PFSK-1 (cell line): ENCODE measurements at regions not wholly inside any gene's neighbourhood (a gene's known extent, or its start where the extent isn't known, plus 50 kb on each side); places are given as distances from the start of the nearest gene placed in this dataset.

Experiments used
- FOXP2 ChIP-seq: optimal IDR thresholded peaks from 2 replicates; pipeline ENCODE3; 2011; ENCODE audit warnings: borderline replicate concordance, control low read depth, inconsistent platforms; ENCODE audit not compliant: insufficient read depth; ENCODE audit errors: extremely low read length, extremely low read depth
- POLR2AphosphoS5 ChIP-seq: IDR thresholded peaks from 2 replicates; pipeline ENCODE4 v1.6.1; 2012; ENCODE audit warnings: low read depth, mild to moderate bottlenecking, control low read depth, low read length, moderate library complexity
- REST ChIP-seq, 2 experiments: IDR thresholded peaks; 2 replicates each; pipeline versions ENCODE4 v1.6.1 to v1.8.0; 2011 to 2012; ENCODE audit warnings: low read depth in 2 of 2, low read length in 2 of 2, control low read depth in 1 of 2, inconsistent platforms in 1 of 2, mild to moderate bottlenecking in 1 of 2, moderate library complexity in 1 of 2; ENCODE audit not compliant: insufficient read depth in 1 of 2
- SIN3A ChIP-seq: IDR thresholded peaks from 2 replicates; pipeline ENCODE4 v1.6.1; 2012; ENCODE audit warnings: mild to moderate bottlenecking, low read length, moderate library complexity, borderline replicate concordance; ENCODE audit not compliant: insufficient read depth
- TAF1 ChIP-seq: IDR thresholded peaks from 2 replicates; pipeline ENCODE4 v1.6.1; 2012; ENCODE audit warnings: low read length, control low read depth, borderline replicate concordance; ENCODE audit not compliant: insufficient read depth

GRCh38 chr20:37615340-37616109 lies 78.3 kb upstream of the CTNNBL1 start:
- TF ChIP-seq SIN3A (no peak), TAF1 (no peak), POLR2AphosphoS5 (no peak), REST (IDR thresholded peaks at IDR 0.05; ENCODE audit: insufficient read depth in 1 of 2, low read depth in 2 of 2, low read length in 2 of 2) (no peak), FOXP2 (no peak)
